ENCODE measurements at regions not wholly inside any gene's neighbourhood (a gene's known extent, or its start where the extent isn't known, plus 50 kb on each side); places are given as distances from the start of the nearest gene placed in this dataset.

- TF ChIP-seq CTCF (IDR thresholded peaks at IDR 0.05) (no peak), POLR2A (IDR thresholded peaks at IDR 0.05) (no peak)
Measured at GRCh38 chr9:99590410-99590809, 231.3 kb upstream of the NR4A3 start.
